GM18951 (cell line): ENCODE measurements at regions not wholly inside any gene's neighbourhood (a gene's known extent, or its start where the extent isn't known, plus 50 kb on each side); places are given as distances from the start of the nearest gene placed in this dataset.
"Not testable (repeated sequence)": the region's sequence is repeated elsewhere in the genome, so short reads cannot be mapped to it uniquely, and the experiment has no call there.

Experiments used
- POLR2A ChIP-seq: IDR thresholded peaks from 4 replicates; pipeline ENCODE4 v1.6.1; 2011; ENCODE audit warnings: mild to moderate bottlenecking; ENCODE audit not compliant: insufficient read length, insufficient read depth; ENCODE audit errors: extremely low read depth
- in situ Hi-C: fragments of 300-500 bp; cut with MboI; formaldehyde crosslinking; loops from one replicate; pipeline ENCODE4 v1.12.0; 2022; ENCODE audit warnings: low sequenced_read_pairs, mixed read lengths, inconsistent platforms; ENCODE audit not compliant: unreplicated experiment

- in situ Hi-C loops: no loop called here
- TF ChIP-seq POLR2A: no peak
Observed at GRCh38 chr2:208990716-208991115, 433.1 kb upstream of the MAP2 start.

GRCh38 chr2:208999911-209000310, 423.9 kb upstream of the MAP2 start:
- in situ Hi-C loops: no loop called here
- no peak for TF ChIP-seq POLR2A

- in situ Hi-C loops: no loop called here
- TF ChIP-seq POLR2A: no peak
Observed at GRCh38 chr2:209002054-209002453, 421.8 kb upstream of the MAP2 start.

GRCh38 chr2:209005371-209005770, 418.5 kb upstream of the MAP2 start:
- in situ Hi-C loops: no loop called here
- no peak for TF ChIP-seq POLR2A

GRCh38 chr2:209008636-209009287, 415.1 kb upstream of the MAP2 start:
- in situ Hi-C loops: no loop called here
- TF ChIP-seq POLR2A: no peak

- in situ Hi-C loops: not testable (repeated sequence)
Observed at GRCh38 chr2:209018633-209019032, 405.2 kb upstream of the MAP2 start.

- in situ Hi-C loops: no loop called here
- no peak for TF ChIP-seq POLR2A
Observed at GRCh38 chr2:209029249-209029648, 394.6 kb upstream of the MAP2 start.

- in situ Hi-C loops: no loop called here
- no peak for TF ChIP-seq POLR2A
Observed at GRCh38 chr2:209044307-209044706, 379.5 kb upstream of the MAP2 start.

GRCh38 chr2:209046163-209046562, 377.7 kb upstream of the MAP2 start:
- in situ Hi-C loops: no loop called here

GRCh38 chr2:209049608-209050007, 374.2 kb upstream of the MAP2 start:
- in situ Hi-C loops: no loop called here
- TF ChIP-seq POLR2A: no peak

More at GRCh38 chr2:209046163-209046562, 377.7 kb upstream of the MAP2 start:
- no peak for TF ChIP-seq POLR2A

GRCh38 chr2:209062210-209062609, 361.6 kb upstream of the MAP2 start:
- in situ Hi-C loops: no loop called here
- no peak for TF ChIP-seq POLR2A

GRCh38 chr2:209070262-209070661, 353.6 kb upstream of the MAP2 start:
- no peak for TF ChIP-seq POLR2A
- in situ Hi-C loops: no loop called here

- in situ Hi-C loops: no loop called here
- TF ChIP-seq POLR2A: no peak
Observed at GRCh38 chr2:209073151-209073550, 350.7 kb upstream of the MAP2 start.

- in situ Hi-C loops: no loop called here
- TF ChIP-seq POLR2A: no peak
Observed at GRCh38 chr2:209074711-209075110, 349.1 kb upstream of the MAP2 start.

GRCh38 chr2:209076151-209076550, 347.7 kb upstream of the MAP2 start:
- no peak for TF ChIP-seq POLR2A
- in situ Hi-C loops: no loop called here

- in situ Hi-C loops: no loop called here
- no peak for TF ChIP-seq POLR2A
Observed at GRCh38 chr2:209086761-209087160, 337.1 kb upstream of the MAP2 start.
